Smooth muscle cell (in vitro differentiated cells): ENCODE measurements at regions not wholly inside any gene's neighbourhood (a gene's known extent, or its start where the extent isn't known, plus 50 kb on each side); places are given as distances from the start of the nearest gene placed in this dataset.
A peak's percentile ranks its signal among the peaks of the same experiment; 100 is the strongest.

Experiments used
- DNase-seq: peaks from one replicate; lab custom pipeline; 2025; ENCODE audit not compliant: unreplicated experiment; lab: John Stamatoyannopoulos, UW
- H2AFZ ChIP-seq: fragments of 200-600 bp; sonication (generic); 2 replicates; pipeline ENCODE4 v1.6.0; 2016; ENCODE audit warnings: antibody characterized with exemption, low read depth, mild to moderate bottlenecking
- H3F3A ChIP-seq: fragments of 200-600 bp; sonication (generic); 2 replicates; pipeline ENCODE4 v1.6.0; 2017; ENCODE audit warnings: antibody characterized with exemption, low read depth
- H3K27ac ChIP-seq: fragments of 200-600 bp; sonication (generic); 2 replicates; pipeline ENCODE4 v1.5.1; 2016; ENCODE audit warnings: low read depth, mild to moderate bottlenecking
- H3K27me3 ChIP-seq: fragments of 200-600 bp; sonication (generic); 2 replicates; pipeline ENCODE4 v1.6.1; 2016; ENCODE audit warnings: low read depth, mild to moderate bottlenecking
- H3K36me3 ChIP-seq: fragments of 200-600 bp; sonication (generic); 2 replicates; pipeline ENCODE4 v1.5.1; 2016; ENCODE audit warnings: low read depth
- H3K4me1 ChIP-seq: fragments of 200-600 bp; sonication (generic); 2 replicates; pipeline ENCODE4 v1.5.1; 2016; ENCODE audit warnings: low read depth
- H3K4me2 ChIP-seq: fragments of 200-600 bp; sonication (generic); 2 replicates; pipeline ENCODE4 v1.6.0; 2016; ENCODE audit warnings: mild to moderate bottlenecking
- H3K4me3 ChIP-seq: fragments of 200-600 bp; sonication (generic); 2 replicates; pipeline ENCODE4 v1.5.1; 2016; ENCODE audit warnings: mild to moderate bottlenecking
- H3K79me2 ChIP-seq: fragments of 200-600 bp; sonication (generic); 2 replicates; pipeline ENCODE4 v1.6.0; 2016; ENCODE audit warnings: low read depth, mild to moderate bottlenecking
- H3K9ac ChIP-seq: fragments of 200-600 bp; sonication (generic); 2 replicates; pipeline ENCODE4 v1.6.0; 2016; ENCODE audit warnings: low read depth
- H3K9me3 ChIP-seq: fragments of 200-600 bp; sonication (generic); replicated peaks from 2 replicates; pipeline ENCODE4 v1.5.1; 2016; ENCODE audit warnings: low read depth
- H4K20me1 ChIP-seq: fragments of 200-600 bp; sonication (generic); 2 replicates; pipeline ENCODE4 v1.6.0; 2016; ENCODE audit warnings: low read depth
- CTCF ChIP-seq: fragments of 200-600 bp; sonication (generic); IDR thresholded peaks from 2 replicates; pipeline ENCODE4 v1.5.1; 2017; ENCODE audit warnings: borderline replicate concordance, mild to moderate bottlenecking, antibody characterized with exemption; ENCODE audit not compliant: insufficient read depth, poor library complexity, severe bottlenecking
- WGBS: methylation state at CpG from one replicate; pipeline ENCODE4 v1.1.7; 2016; ENCODE audit warnings: low lambda C conversion rate; 5-methylcytosine and 5-hydroxymethylcytosine counted together

GRCh38 chr18:65057439-65058083, 693.3 kb upstream of the CDH7 start:
- DNase-seq = no peak
- Histone ChIP-seq H3K79me2 (no peaks in the 10 kb centered on the region), H3K4me1 (no peaks in the 10 kb centered on the region), H3K9me3 (no peaks in the 10 kb centered on the region), H3F3A (no peaks in the 10 kb centered on the region), H3K27ac (peak overlapping the region; percentile 74), H3K4me2 (peak overlapping the region; percentile 89), H3K36me3 (no peaks in the 10 kb centered on the region), H2AFZ (peak overlapping the region; percentile 99), H3K9ac (peak overlapping the region; percentile 61), H3K4me3 (peak overlapping the region; percentile 46), H4K20me1 (no peaks in the 10 kb centered on the region), H3K27me3 (no peaks in the 10 kb centered on the region)
- 19% methylated on average over 9 of the region's 9 CpGs for WGBS
- TF ChIP-seq CTCF = no peak

GRCh38 chr18:65056575-65056974, 694.2 kb upstream of the CDH7 start:
- Histone ChIP-seq H3K27ac (no peak overlapping the region), H3K79me2 (no peaks in the 10 kb centered on the region), H3F3A (no peaks in the 10 kb centered on the region), H3K27me3 (no peaks in the 10 kb centered on the region), H4K20me1 (no peaks in the 10 kb centered on the region), H3K4me2 (no peak overlapping the region), H2AFZ (peak overlapping the region; percentile 60), H3K9ac (no peak overlapping the region), H3K4me1 (no peaks in the 10 kb centered on the region), H3K4me3 (no peak overlapping the region), H3K9me3 (no peaks in the 10 kb centered on the region), H3K36me3 (no peaks in the 10 kb centered on the region)
- WGBS = 31% methylated on average over 2 of the region's 2 CpGs
- no peak for DNase-seq
- TF ChIP-seq CTCF = no peak

- Histone ChIP-seq H3K4me3 (no peak overlapping the region), H2AFZ (no peak overlapping the region), H3K79me2 (no peaks in the 10 kb centered on the region), H3K4me1 (no peaks in the 10 kb centered on the region), H3K36me3 (no peaks in the 10 kb centered on the region), H3K27me3 (no peaks in the 10 kb centered on the region), H3K9me3 (no peaks in the 10 kb centered on the region), H3K27ac (no peak overlapping the region), H3K9ac (no peak overlapping the region), H3K4me2 (no peak overlapping the region), H4K20me1 (no peaks in the 10 kb centered on the region), H3F3A (no peaks in the 10 kb centered on the region)
- WGBS = 78% methylated on average over 3 of the region's 3 CpGs
- DNase-seq = no peak
- no peak for TF ChIP-seq CTCF
Observed at GRCh38 chr18:65049586-65049985, 701.2 kb upstream of the CDH7 start.

GRCh38 chr18:65039578-65039977, 711.2 kb upstream of the CDH7 start:
- H3K27ac ChIP-seq = no peak overlapping the region
- TF ChIP-seq CTCF = no peak
- no peaks in the 10 kb centered on the region for H3F3A ChIP-seq
- WGBS = 91% methylated on average over 4 of the region's 4 CpGs
- DNase-seq = no peak
- H4K20me1 ChIP-seq = no peaks in the 10 kb centered on the region
- H3K79me2 ChIP-seq = no peaks in the 10 kb centered on the region
- H3K4me3 ChIP-seq = no peak overlapping the region
- H3K4me1 ChIP-seq = no peaks in the 10 kb centered on the region
- no peaks in the 10 kb centered on the region for H3K27me3 ChIP-seq
- no peak overlapping the region for H3K9ac ChIP-seq
- no peak overlapping the region for H2AFZ ChIP-seq
- no peak overlapping the region for H3K4me2 ChIP-seq
- no peaks in the 10 kb centered on the region for H3K36me3 ChIP-seq
- no peaks in the 10 kb centered on the region for H3K9me3 ChIP-seq
